SJCRH30 (cell line): ENCODE measurements at regions not wholly inside any gene's neighbourhood (a gene's known extent, or its start where the extent isn't known, plus 50 kb on each side); places are given as distances from the start of the nearest gene placed in this dataset.

Experiments used
- DNase-seq, 2 experiments: peaks; one replicate each; pipeline ENCODE4 v3.0.0-alpha.2; 2015 to 2020
- H3K27ac ChIP-seq: fragments of 250-450 bp; sonication (Bioruptor Pico); 2 replicates; pipeline ENCODE4 v1.5.1; 2020; ENCODE audit warnings: mild to moderate bottlenecking, moderate library complexity
- H3K27me3 ChIP-seq: fragments of 250-450 bp; sonication (Bioruptor Pico); 2 replicates; pipeline ENCODE4 v1.5.1; 2020; ENCODE audit warnings: mild to moderate bottlenecking, moderate library complexity
- H3K36me3 ChIP-seq: fragments of 250-450 bp; sonication (Bioruptor Pico); 2 replicates; pipeline ENCODE4 v1.5.1; 2020; ENCODE audit warnings: mild to moderate bottlenecking, moderate library complexity
- H3K4me1 ChIP-seq: fragments of 250-450 bp; sonication (Bioruptor Pico); 2 replicates; pipeline ENCODE4 v1.5.1; 2020; ENCODE audit warnings: mild to moderate bottlenecking, moderate library complexity
- H3K4me3 ChIP-seq: fragments of 250-450 bp; sonication (Bioruptor Pico); 2 replicates; pipeline ENCODE4 v1.5.1; 2020; ENCODE audit warnings: mild to moderate bottlenecking, moderate library complexity
- H3K9me3 ChIP-seq: fragments of 250-450 bp; sonication (Bioruptor Pico); replicated peaks from 2 replicates; pipeline ENCODE4 v1.5.1; 2020; ENCODE audit warnings: mild to moderate bottlenecking, moderate library complexity

- DNase-seq: no peak
- no peaks in the 10 kb centered on the region for H3K9me3 ChIP-seq
- no peak overlapping the region for H3K27ac ChIP-seq
- no peaks in the 10 kb centered on the region for H3K36me3 ChIP-seq
- H3K4me1 ChIP-seq: no peaks in the 10 kb centered on the region
- H3K4me3 ChIP-seq: no peak overlapping the region
- no peaks in the 10 kb centered on the region for H3K27me3 ChIP-seq
These were observed 1714.3 kb upstream of the PCDH20 start for GRCh38 chr13:63129995-63130394.

- Histone ChIP-seq H3K4me1 (no peaks in the 10 kb centered on the region), H3K9me3 (no peaks in the 10 kb centered on the region), H3K27ac (no peak overlapping the region), H3K4me3 (no peak overlapping the region), H3K27me3 (no peaks in the 10 kb centered on the region), H3K36me3 (no peaks in the 10 kb centered on the region)
- no peak for DNase-seq
These were observed 1713.1 kb upstream of the PCDH20 start for GRCh38 chr13:63128716-63129115.

- H3K4me1 ChIP-seq: no peaks in the 10 kb centered on the region
- no peak overlapping the region for H3K4me3 ChIP-seq
- H3K27me3 ChIP-seq: no peaks in the 10 kb centered on the region
- no peaks in the 10 kb centered on the region for H3K36me3 ChIP-seq
- no peaks in the 10 kb centered on the region for H3K9me3 ChIP-seq
- peak in 1 of 2 experiments; percentile 49 for DNase-seq
- H3K27ac ChIP-seq: no peak overlapping the region
These were observed 1709.2 kb upstream of the PCDH20 start for GRCh38 chr13:63124863-63125262.

- H3K4me1 ChIP-seq: no peaks in the 10 kb centered on the region
- no peak for DNase-seq
- no peaks in the 10 kb centered on the region for H3K27me3 ChIP-seq
- H3K9me3 ChIP-seq: 0 out of 2 replicates have a peak, but pooled peaks cover 4% of the 10 kb centered on the region
- H3K36me3 ChIP-seq: no peaks in the 10 kb centered on the region
- no peak overlapping the region for H3K4me3 ChIP-seq
- H3K27ac ChIP-seq: no peak overlapping the region
These were observed 1705.2 kb upstream of the PCDH20 start for GRCh38 chr13:63120883-63121282.

GRCh38 chr13:63117710-63118109, 1702.1 kb upstream of the PCDH20 start:
- H3K4me3 ChIP-seq: no peak overlapping the region
- no peaks in the 10 kb centered on the region for H3K4me1 ChIP-seq
- no peaks in the 10 kb centered on the region for H3K36me3 ChIP-seq
- H3K27me3 ChIP-seq: no peaks in the 10 kb centered on the region
- H3K9me3 ChIP-seq: 0 out of 2 replicates have a peak, but pooled peaks cover 4% of the 10 kb centered on the region
- no peak for DNase-seq
- no peak overlapping the region for H3K27ac ChIP-seq

- Histone ChIP-seq H3K4me3 (no peak overlapping the region), H3K36me3 (no peaks in the 10 kb centered on the region)
These were observed 1697.2 kb upstream of the PCDH20 start for GRCh38 chr13:63112799-63113395.

GRCh38 chr13:63110466-63110865, 1694.8 kb upstream of the PCDH20 start:
- Histone ChIP-seq H3K27me3 (no peaks in the 10 kb centered on the region), H3K27ac (no peak overlapping the region), H3K4me1 (no peaks in the 10 kb centered on the region), H3K36me3 (no peaks in the 10 kb centered on the region), H3K9me3 (0 out of 2 replicates have a peak, but pooled peaks cover 3% of the 10 kb centered on the region), H3K4me3 (no peak overlapping the region)
- peak in 1 of 2 experiments; percentile 4 for DNase-seq

More at GRCh38 chr13:63112799-63113395, 1697.2 kb upstream of the PCDH20 start:
- H3K9me3 ChIP-seq: 0 out of 2 replicates have a peak, but pooled peaks cover 5% of the 10 kb centered on the region
- no peaks in the 10 kb centered on the region for H3K4me1 ChIP-seq
- no peak overlapping the region for H3K27ac ChIP-seq
- no peak for DNase-seq
- no peaks in the 10 kb centered on the region for H3K27me3 ChIP-seq

GRCh38 chr13:63107179-63107943, 1691.7 kb upstream of the PCDH20 start:
- H3K27ac ChIP-seq: no peak overlapping the region
- DNase-seq: no peak
- no peak overlapping the region for H3K4me3 ChIP-seq
- H3K4me1 ChIP-seq: no peaks in the 10 kb centered on the region
- H3K36me3 ChIP-seq: no peaks in the 10 kb centered on the region
- H3K9me3 ChIP-seq: 0 out of 2 replicates have a peak, but pooled peaks cover 3% of the 10 kb centered on the region
- no peaks in the 10 kb centered on the region for H3K27me3 ChIP-seq

GRCh38 chr13:63094717-63095116, 1679.1 kb upstream of the PCDH20 start:
- no peaks in the 10 kb centered on the region for H3K36me3 ChIP-seq

GRCh38 chr13:63093907-63094469, 1678.3 kb upstream of the PCDH20 start:
- H3K4me3 ChIP-seq: no peak overlapping the region
- no peaks in the 10 kb centered on the region for H3K36me3 ChIP-seq
- DNase-seq: no peak
- no peak overlapping the region for H3K27ac ChIP-seq
- no peaks in the 10 kb centered on the region for H3K9me3 ChIP-seq
- H3K27me3 ChIP-seq: no peaks in the 10 kb centered on the region
- H3K4me1 ChIP-seq: no peaks in the 10 kb centered on the region

More at GRCh38 chr13:63094717-63095116, 1679.1 kb upstream of the PCDH20 start:
- Histone ChIP-seq H3K27me3 (no peaks in the 10 kb centered on the region), H3K9me3 (no peaks in the 10 kb centered on the region), H3K27ac (no peak overlapping the region), H3K4me3 (no peak overlapping the region), H3K4me1 (no peaks in the 10 kb centered on the region)
- DNase-seq: no peak

GRCh38 chr13:63092456-63092855, 1676.8 kb upstream of the PCDH20 start:
- Histone ChIP-seq H3K9me3 (no peaks in the 10 kb centered on the region), H3K27me3 (no peaks in the 10 kb centered on the region), H3K27ac (no peak overlapping the region), H3K4me3 (no peak overlapping the region), H3K4me1 (no peaks in the 10 kb centered on the region), H3K36me3 (no peaks in the 10 kb centered on the region)
- DNase-seq: no peak

GRCh38 chr13:63090524-63090923, 1674.9 kb upstream of the PCDH20 start:
- Histone ChIP-seq H3K4me1 (no peaks in the 10 kb centered on the region), H3K4me3 (no peak overlapping the region), H3K27ac (no peak overlapping the region), H3K36me3 (no peaks in the 10 kb centered on the region), H3K9me3 (no peaks in the 10 kb centered on the region), H3K27me3 (no peaks in the 10 kb centered on the region)
- no peak for DNase-seq

GRCh38 chr13:63088226-63088625, 1672.6 kb upstream of the PCDH20 start:
- no peak for DNase-seq
- no peaks in the 10 kb centered on the region for H3K27me3 ChIP-seq
- no peak overlapping the region for H3K27ac ChIP-seq
- H3K4me1 ChIP-seq: no peaks in the 10 kb centered on the region
- H3K9me3 ChIP-seq: no peaks in the 10 kb centered on the region
- no peak overlapping the region for H3K4me3 ChIP-seq
- H3K36me3 ChIP-seq: no peaks in the 10 kb centered on the region

- H3K4me3 ChIP-seq: no peak overlapping the region
- no peaks in the 10 kb centered on the region for H3K9me3 ChIP-seq
- H3K36me3 ChIP-seq: no peaks in the 10 kb centered on the region
- no peak for DNase-seq
- no peak overlapping the region for H3K27ac ChIP-seq
- H3K4me1 ChIP-seq: no peaks in the 10 kb centered on the region
- H3K27me3 ChIP-seq: no peaks in the 10 kb centered on the region
These were observed 1670.6 kb upstream of the PCDH20 start for GRCh38 chr13:63086286-63086685.

- H3K36me3 ChIP-seq: no peaks in the 10 kb centered on the region
- no peaks in the 10 kb centered on the region for H3K4me1 ChIP-seq
- no peak for DNase-seq
- H3K27me3 ChIP-seq: no peaks in the 10 kb centered on the region
- H3K9me3 ChIP-seq: no peaks in the 10 kb centered on the region
- no peak overlapping the region for H3K4me3 ChIP-seq
- no peak overlapping the region for H3K27ac ChIP-seq
These were observed 1670.2 kb upstream of the PCDH20 start for GRCh38 chr13:63085851-63086250.
